Stomach smooth muscle (tissue), 2 donors: ENCODE measurements at regions not wholly inside any gene's neighbourhood (a gene's known extent, or its start where the extent isn't known, plus 50 kb on each side); places are given as distances from the start of the nearest gene placed in this dataset.

ENCODE experiments used
- H3K27ac ChIP-seq: one replicate; pipeline ENCODE4 v1.7.0; 2013; ENCODE audit warnings: mild to moderate bottlenecking, low read length, inconsistent platforms
- H3K27me3 ChIP-seq, 2 donors: one replicate each; pipeline ENCODE4 v1.7.0; 2013; ENCODE audit warnings: low read length in 2 of 2; ENCODE audit not compliant: insufficient read depth in 2 of 2, control insufficient read depth in 1 of 2
- H3K36me3 ChIP-seq, 2 donors: one replicate each; pipeline ENCODE4 v1.7.0; 2013; ENCODE audit warnings: low read length in 2 of 2; ENCODE audit not compliant: control insufficient read depth in 2 of 2, insufficient read depth in 2 of 2
- H3K4me1 ChIP-seq: one replicate; pipeline ENCODE4 v1.7.0; 2013; ENCODE audit warnings: low read length; ENCODE audit not compliant: control insufficient read depth, insufficient read depth
- H3K4me3 ChIP-seq, 2 donors: one replicate each; pipeline ENCODE4 v1.7.0; 2013; ENCODE audit warnings: low read length in 2 of 2
- H3K9ac ChIP-seq, 2 donors: one replicate each; pipeline ENCODE4 v1.7.0; 2013; ENCODE audit warnings: low read length in 2 of 2, mild to moderate bottlenecking in 1 of 2
- H3K9me3 ChIP-seq, 2 donors: one replicate each; pipeline ENCODE4 v1.7.0; 2013; ENCODE audit warnings: low read length in 2 of 2; ENCODE audit not compliant: control insufficient read depth in 2 of 2
- donor health status: healthy.
- donor health status: Pancreatic carcinoma.

DNA sequence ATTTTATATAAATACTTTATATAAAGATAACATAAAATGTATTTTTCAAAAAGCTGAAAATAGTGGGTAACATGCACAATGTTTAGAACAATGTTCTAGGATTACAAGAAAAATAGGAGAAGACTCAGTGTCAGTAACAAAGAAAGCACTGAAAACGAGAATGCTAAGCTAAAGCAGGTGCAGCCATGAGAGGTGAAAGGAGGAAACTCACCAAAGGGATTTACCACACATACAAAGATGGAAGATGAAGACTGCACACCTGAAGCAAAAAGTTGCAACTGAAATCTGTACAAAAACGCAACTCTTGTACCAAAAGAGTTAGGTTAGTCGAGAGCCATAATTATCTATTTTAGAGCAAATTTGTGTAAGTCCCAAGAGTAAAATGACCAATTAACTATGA, 1176.1 kb downstream of the LRFN5 start:
- H3K4me1 ChIP-seq = no peaks in the 10 kb centered on the region
- H3K9me3 ChIP-seq = no peaks in the 10 kb centered on the region
- no peaks in the 10 kb centered on the region for H3K27me3 ChIP-seq
- no peak overlapping the region for H3K9ac ChIP-seq
- no peak overlapping the region for H3K27ac ChIP-seq
- H3K36me3 ChIP-seq = no peaks in the 10 kb centered on the region
- H3K4me3 ChIP-seq = no peak overlapping the region

- Histone ChIP-seq H3K9ac (no peak overlapping the region), H3K4me3 (no peak overlapping the region), H3K9me3 (no peaks in the 10 kb centered on the region), H3K4me1 (no peaks in the 10 kb centered on the region), H3K36me3 (no peaks in the 10 kb centered on the region), H3K27me3 (no peaks in the 10 kb centered on the region), H3K27ac (no peak overlapping the region)
These were observed 1172.3 kb downstream of the LRFN5 start for GRCh38 chr14:42778984-42779383.

DNA sequence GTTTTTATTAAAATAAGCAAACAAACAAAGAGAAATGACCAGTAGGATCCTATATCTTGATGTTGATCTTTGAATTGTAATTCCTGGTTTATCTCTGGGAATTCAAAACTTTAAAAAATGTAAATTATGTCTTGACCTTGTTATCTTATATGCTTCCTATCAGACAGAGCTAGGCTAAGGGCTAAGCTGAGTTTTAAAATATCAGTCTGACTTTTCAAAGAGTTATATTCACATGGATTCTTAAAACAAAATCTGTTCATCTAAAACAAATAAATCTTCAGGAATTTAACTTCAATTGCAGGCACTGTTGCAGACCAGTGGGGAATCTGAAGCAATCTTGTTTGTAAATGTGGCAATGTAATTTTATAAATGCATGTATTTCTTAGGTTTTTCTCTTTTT, 1144.1 kb downstream of the LRFN5 start:
- H3K9ac ChIP-seq = no peak overlapping the region
- H3K36me3 ChIP-seq = no peaks in the 10 kb centered on the region
- no peak overlapping the region for H3K27ac ChIP-seq
- H3K4me1 ChIP-seq = no peaks in the 10 kb centered on the region
- H3K4me3 ChIP-seq = no peak overlapping the region
- no peaks in the 10 kb centered on the region for H3K27me3 ChIP-seq
- no peaks in the 10 kb centered on the region for H3K9me3 ChIP-seq

GRCh38 chr14:42742084-42742483, 1135.4 kb downstream of the LRFN5 start:
- H3K4me3 ChIP-seq = no peak overlapping the region
- no peaks in the 10 kb centered on the region for H3K4me1 ChIP-seq
- H3K36me3 ChIP-seq = no peaks in the 10 kb centered on the region
- H3K27ac ChIP-seq = no peak overlapping the region
- H3K9ac ChIP-seq = no peak overlapping the region
- no peaks in the 10 kb centered on the region for H3K9me3 ChIP-seq
- H3K27me3 ChIP-seq = no peaks in the 10 kb centered on the region

DNA sequence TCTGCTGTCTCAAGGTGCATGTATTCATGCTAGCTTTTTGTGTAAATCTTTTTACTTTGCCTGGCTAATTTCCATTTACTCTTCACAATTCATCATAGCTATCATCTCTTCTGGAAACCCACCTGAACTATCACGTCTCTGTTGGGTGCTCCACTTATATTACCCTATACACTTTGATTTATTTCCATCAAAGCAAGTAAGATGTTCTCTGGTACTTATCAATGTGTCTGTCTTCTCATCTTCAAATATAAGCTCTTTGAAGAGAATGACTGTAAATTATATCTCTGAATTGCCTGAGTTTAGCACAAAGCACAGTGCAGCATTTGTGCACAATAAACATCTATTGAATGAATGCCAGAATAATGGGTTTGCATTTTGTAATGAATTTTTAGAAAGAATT, 1129.7 kb downstream of the LRFN5 start:
- Histone ChIP-seq H3K4me1 (no peaks in the 10 kb centered on the region), H3K4me3 (no peak overlapping the region), H3K27me3 (no peaks in the 10 kb centered on the region), H3K9me3 (no peaks in the 10 kb centered on the region), H3K27ac (no peak overlapping the region), H3K9ac (no peak overlapping the region), H3K36me3 (no peaks in the 10 kb centered on the region)

GRCh38 chr14:42734041-42734440, 1127.4 kb downstream of the LRFN5 start:
- H3K4me3 ChIP-seq = no peak overlapping the region
- H3K36me3 ChIP-seq = no peaks in the 10 kb centered on the region
- H3K9ac ChIP-seq = no peak overlapping the region
- H3K27me3 ChIP-seq = no peaks in the 10 kb centered on the region
- H3K4me1 ChIP-seq = no peaks in the 10 kb centered on the region
- H3K27ac ChIP-seq = no peak overlapping the region
- H3K9me3 ChIP-seq = no peaks in the 10 kb centered on the region

DNA sequence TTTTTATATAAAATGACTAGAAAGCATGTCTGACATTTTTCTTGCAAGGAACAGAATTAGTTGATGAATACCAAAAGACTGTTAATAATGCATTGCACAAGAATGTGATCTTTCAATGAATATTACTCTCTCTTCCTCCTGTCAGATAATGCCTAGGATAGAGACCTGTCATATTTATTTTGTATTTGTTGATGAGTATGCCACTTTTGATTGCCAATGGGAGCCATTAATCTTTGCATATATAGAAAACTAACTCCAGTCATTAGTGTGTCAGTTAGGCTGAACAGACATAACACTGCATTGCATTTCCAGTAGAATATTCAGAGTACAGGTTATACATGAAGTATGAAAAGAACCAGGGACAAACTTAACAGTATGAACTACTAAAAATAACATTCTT, 1125.3 kb downstream of the LRFN5 start:
- H3K4me3 ChIP-seq = no peak overlapping the region
- no peaks in the 10 kb centered on the region for H3K4me1 ChIP-seq
- no peak overlapping the region for H3K9ac ChIP-seq
- no peaks in the 10 kb centered on the region for H3K36me3 ChIP-seq
- no peak overlapping the region for H3K27ac ChIP-seq
- no peaks in the 10 kb centered on the region for H3K27me3 ChIP-seq
- H3K9me3 ChIP-seq = no peaks in the 10 kb centered on the region

- H3K27ac ChIP-seq = no peak overlapping the region
- no peaks in the 10 kb centered on the region for H3K27me3 ChIP-seq
- H3K4me1 ChIP-seq = no peaks in the 10 kb centered on the region
- no peak overlapping the region for H3K4me3 ChIP-seq
- H3K9me3 ChIP-seq = no peaks in the 10 kb centered on the region
- no peaks in the 10 kb centered on the region for H3K36me3 ChIP-seq
- H3K9ac ChIP-seq = no peak overlapping the region
These were observed 1124.8 kb downstream of the LRFN5 start for GRCh38 chr14:42731480-42731879.

DNA sequence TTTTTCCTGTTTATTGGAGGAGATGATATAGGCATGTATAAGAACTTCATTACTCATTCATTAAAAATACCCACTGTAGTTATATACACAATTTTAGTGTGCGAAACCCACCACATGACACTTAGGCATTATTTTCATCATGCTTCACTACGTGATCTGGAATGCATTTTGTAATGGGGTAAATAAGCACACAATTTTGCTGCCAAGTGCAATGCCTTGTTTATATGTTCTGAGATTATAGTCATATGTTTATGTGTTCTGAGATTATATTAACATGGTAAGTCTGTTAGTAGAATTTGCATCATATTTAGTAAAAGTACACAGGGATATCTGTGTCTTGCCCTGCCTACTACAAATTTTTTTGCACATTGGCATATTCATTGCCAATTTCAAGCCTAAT, 1123.0 kb downstream of the LRFN5 start:
- Histone ChIP-seq H3K27ac (no peak overlapping the region), H3K9me3 (no peaks in the 10 kb centered on the region), H3K27me3 (no peaks in the 10 kb centered on the region), H3K36me3 (no peaks in the 10 kb centered on the region), H3K4me1 (no peaks in the 10 kb centered on the region), H3K4me3 (no peak overlapping the region), H3K9ac (no peak overlapping the region)

DNA sequence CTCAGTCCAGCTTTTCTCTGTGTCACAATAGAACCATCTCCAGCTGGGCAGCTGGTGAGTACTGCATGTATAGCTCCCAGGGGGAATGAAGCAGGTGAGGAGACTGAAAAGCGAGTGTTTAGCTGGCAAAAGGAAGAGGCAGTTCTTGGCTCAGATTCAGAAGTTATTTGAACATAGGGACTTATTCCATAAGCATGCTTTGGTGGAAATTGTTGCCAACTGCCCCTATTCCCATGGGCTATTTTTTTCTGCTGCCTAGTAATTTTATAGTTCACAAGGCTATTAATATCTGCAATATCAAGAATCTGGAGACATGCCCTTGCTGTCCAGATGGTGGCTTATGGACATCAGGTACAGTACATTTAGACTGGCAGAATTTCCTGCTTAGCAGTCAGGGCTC, 1112.7 kb downstream of the LRFN5 start:
- H3K27ac ChIP-seq = no peak overlapping the region
- H3K4me3 ChIP-seq = no peak overlapping the region
- H3K9ac ChIP-seq = no peak overlapping the region
- H3K9me3 ChIP-seq = no peaks in the 10 kb centered on the region
- H3K27me3 ChIP-seq = no peaks in the 10 kb centered on the region
- H3K36me3 ChIP-seq = no peaks in the 10 kb centered on the region
- no peaks in the 10 kb centered on the region for H3K4me1 ChIP-seq

- H3K4me3 ChIP-seq = no peak overlapping the region
- H3K9me3 ChIP-seq = no peaks in the 10 kb centered on the region
- no peaks in the 10 kb centered on the region for H3K36me3 ChIP-seq
- no peak overlapping the region for H3K27ac ChIP-seq
- no peaks in the 10 kb centered on the region for H3K27me3 ChIP-seq
- no peak overlapping the region for H3K9ac ChIP-seq
- H3K4me1 ChIP-seq = no peaks in the 10 kb centered on the region
These were observed 1108.6 kb downstream of the LRFN5 start for GRCh38 chr14:42715316-42715715.

DNA sequence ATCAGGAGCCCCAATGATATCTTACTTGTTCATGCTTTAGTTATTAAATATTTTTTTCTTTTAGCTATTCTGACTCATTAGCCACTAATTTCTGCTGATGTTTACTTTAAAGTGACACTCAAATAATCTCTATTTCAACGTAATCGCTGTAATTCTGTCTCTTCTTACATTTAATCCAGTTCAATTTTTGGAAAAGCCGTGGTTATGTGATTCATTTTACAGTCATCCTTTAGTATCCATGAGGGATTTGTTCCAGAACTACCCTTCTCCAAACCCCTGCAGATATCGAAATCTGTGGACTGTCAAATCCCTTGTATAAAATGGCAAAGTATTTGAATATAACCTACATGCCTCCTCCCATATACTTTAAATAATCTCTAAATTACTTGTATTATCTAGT, 1103.4 kb downstream of the LRFN5 start:
- no peaks in the 10 kb centered on the region for H3K4me1 ChIP-seq
- H3K4me3 ChIP-seq = no peak overlapping the region
- no peak overlapping the region for H3K27ac ChIP-seq

More for the DNA sequence above, 1103.4 kb downstream of the LRFN5 start:
- H3K36me3 ChIP-seq = no peaks in the 10 kb centered on the region
- no peaks in the 10 kb centered on the region for H3K9me3 ChIP-seq
- no peak overlapping the region for H3K9ac ChIP-seq
- no peaks in the 10 kb centered on the region for H3K27me3 ChIP-seq
